HEK293 (cell line): ENCODE measurements at regions not wholly inside any gene's neighbourhood (a gene's known extent, or its start where the extent isn't known, plus 50 kb on each side); places are given as distances from the start of the nearest gene placed in this dataset.

ENCODE experiments used
- CTCF ChIA-PET: fragments of 350-600 bp; formaldehyde crosslinking; extraction: SDS; loops from one replicate; lab custom pipeline; 2021; ENCODE audit warnings: antibody characterized with exemption; lab: Yijun Ruan, JAX
- POLR2A ChIA-PET: fragments of 300-600 bp; formaldehyde crosslinking; extraction: SDS; loops from one replicate; lab custom pipeline; 2020; ENCODE audit warnings: antibody characterized with exemption, inconsistent platforms; lab: Yijun Ruan, JAX
- H3K27ac ChIP-seq: fragments of 200-500 bp; sonication (Bioruptor generic); 2 replicates; pipeline ENCODE4 v1.5.1; 2014; ENCODE audit warnings: low read depth, low read length, control low read depth, inconsistent platforms; ENCODE audit errors: extremely low read depth
- H3K36me3 ChIP-seq, 2 experiments: fragments of 200-500 bp in 1 of 2; sonication (Bioruptor generic) in 1 of 2; 1 replicate in 1 of 2; 2 replicates in 1 of 2; pipeline ENCODE4 v1.5.1; 2014 to 2017; ENCODE audit warnings: inconsistent platforms in 2 of 2, low read length in 2 of 2; ENCODE audit not compliant: control insufficient read depth in 2 of 2, insufficient read depth in 1 of 2
- H3K4me1 ChIP-seq: fragments of 200-500 bp; sonication (Bioruptor generic); 2 replicates; pipeline ENCODE4 v1.5.1; 2014; ENCODE audit warnings: mild to moderate bottlenecking, low read length, inconsistent platforms; ENCODE audit not compliant: control insufficient read depth, insufficient read depth
- H3K4me3 ChIP-seq: 2 replicates; pipeline ENCODE4 v1.5.1; 2011; ENCODE audit warnings: low read depth, mild to moderate bottlenecking, control low read depth, low read length, moderate library complexity
- H3K9me3 ChIP-seq: fragments of 200-500 bp; sonication (Bioruptor generic); 2 replicates; pipeline ENCODE4 v1.5.1; 2014; ENCODE audit warnings: low read depth, low read length, inconsistent platforms; ENCODE audit not compliant: control insufficient read depth, insufficient read depth
- AEBP2 ChIP-seq: fragments of 450-650 bp; formaldehyde crosslinking; IDR thresholded peaks from 2 replicates; pipeline ENCODE4 v1.5.1; 2016; ENCODE audit warnings: missing biosample characterization, missing genetic modification characterization, borderline replicate concordance
- BCL6B ChIP-seq: fragments of 450-650 bp; formaldehyde crosslinking; IDR thresholded peaks from 2 replicates; pipeline ENCODE4 v1.5.1; 2017; ENCODE audit warnings: missing biosample characterization, missing genetic modification characterization
- GLI4 ChIP-seq: fragments of 450-650 bp; formaldehyde crosslinking; IDR thresholded peaks from 2 replicates; pipeline ENCODE4 v1.5.1; 2016; ENCODE audit warnings: missing biosample characterization, missing genetic modification characterization
- KLF10 ChIP-seq: fragments of 450-650 bp; IDR thresholded peaks from 2 replicates; pipeline ENCODE4 v1.5.1; 2018; ENCODE audit warnings: missing biosample characterization, mild to moderate bottlenecking, missing genetic modification characterization
- KLF17 ChIP-seq: fragments of 450-650 bp; formaldehyde crosslinking; IDR thresholded peaks from 2 replicates; pipeline ENCODE4 v1.5.1; 2016; ENCODE audit warnings: missing biosample characterization, missing genetic modification characterization
- KLF7 ChIP-seq: fragments of 450-650 bp; formaldehyde crosslinking; IDR thresholded peaks from 2 replicates; pipeline ENCODE4 v1.5.1; 2016; ENCODE audit warnings: missing biosample characterization, missing genetic modification characterization, borderline replicate concordance
- OVOL3 ChIP-seq: fragments of 450-650 bp; formaldehyde crosslinking; IDR thresholded peaks from 2 replicates; pipeline ENCODE4 v1.5.1; 2016; ENCODE audit warnings: missing biosample characterization, missing genetic modification characterization
- REPIN1 ChIP-seq: fragments of 450-650 bp; formaldehyde crosslinking; IDR thresholded peaks from 2 replicates; pipeline ENCODE4 v1.5.1; 2017; ENCODE audit warnings: missing biosample characterization, missing genetic modification characterization, low read depth
- SCRT1 ChIP-seq: fragments of 450-650 bp; formaldehyde crosslinking; IDR thresholded peaks from 2 replicates; pipeline ENCODE4 v1.5.1; 2016; ENCODE audit warnings: missing biosample characterization, missing genetic modification characterization, borderline replicate concordance
- YY1 ChIP-seq: fragments of 450-650 bp; formaldehyde crosslinking; IDR thresholded peaks from 2 replicates; pipeline ENCODE4 v1.5.1; 2018; ENCODE audit warnings: missing biosample characterization, missing genetic modification characterization
- ZBTB6 ChIP-seq: fragments of 450-650 bp; formaldehyde crosslinking; IDR thresholded peaks from 2 replicates; pipeline ENCODE4 v1.5.1; 2017; ENCODE audit warnings: missing biosample characterization, missing genetic modification characterization
- ZBTB7A ChIP-seq: fragments of 450-650 bp; formaldehyde crosslinking; IDR thresholded peaks from 2 replicates; pipeline ENCODE4 v1.5.1; 2016; ENCODE audit warnings: low read depth, missing biosample characterization, missing genetic modification characterization
- ZFHX2 ChIP-seq: fragments of 450-650 bp; formaldehyde crosslinking; conservative IDR thresholded peaks from 2 replicates; pipeline ENCODE4 v1.5.1; 2016; ENCODE audit warnings: missing biosample characterization, missing genetic modification characterization
- ZIC2 ChIP-seq: fragments of 450-650 bp; formaldehyde crosslinking; IDR thresholded peaks from 2 replicates; pipeline ENCODE4 v1.5.1; 2016; ENCODE audit warnings: missing biosample characterization, missing genetic modification characterization
- ZNF10 ChIP-seq: fragments of 450-650 bp; formaldehyde crosslinking; IDR thresholded peaks from 2 replicates; pipeline ENCODE4 v1.5.1; 2017; ENCODE audit warnings: missing biosample characterization, missing genetic modification characterization
- ZNF112 ChIP-seq: fragments of 450-650 bp; formaldehyde crosslinking; IDR thresholded peaks from 2 replicates; pipeline ENCODE4 v1.5.0; 2017; ENCODE audit warnings: missing biosample characterization, missing genetic modification characterization
- ZNF19 ChIP-seq: fragments of 450-650 bp; formaldehyde crosslinking; IDR thresholded peaks from 2 replicates; pipeline ENCODE4; 2016; ENCODE audit warnings: missing biosample characterization, missing genetic modification characterization, low read depth
- ZNF266 ChIP-seq: fragments of 450-650 bp; formaldehyde crosslinking; IDR thresholded peaks from 2 replicates; pipeline ENCODE4 v1.5.1; 2016; ENCODE audit warnings: missing biosample characterization, missing genetic modification characterization, low read depth
- ZNF280D ChIP-seq: fragments of 450-650 bp; formaldehyde crosslinking; IDR thresholded peaks from 2 replicates; pipeline ENCODE4 v1.5.1; 2016; ENCODE audit warnings: missing biosample characterization, missing genetic modification characterization
- ZNF324 ChIP-seq: fragments of 450-650 bp; formaldehyde crosslinking; IDR thresholded peaks from 2 replicates; pipeline ENCODE4 v1.5.1; 2016; ENCODE audit warnings: missing biosample characterization, missing genetic modification characterization
- ZNF362 ChIP-seq: fragments of 450-650 bp; formaldehyde crosslinking; IDR thresholded peaks from 2 replicates; pipeline ENCODE4 v1.5.1; 2016; ENCODE audit warnings: missing biosample characterization, missing genetic modification characterization
- ZNF426 ChIP-seq: fragments of 450-650 bp; formaldehyde crosslinking; IDR thresholded peaks from 2 replicates; pipeline ENCODE4 v1.5.1; 2017; ENCODE audit warnings: missing biosample characterization, missing genetic modification characterization, mild to moderate bottlenecking, inconsistent platforms, moderate library complexity
- ZNF473 ChIP-seq: fragments of 450-650 bp; formaldehyde crosslinking; IDR thresholded peaks from 2 replicates; pipeline ENCODE4 v1.5.1; 2017; ENCODE audit warnings: missing biosample characterization, missing genetic modification characterization
- ZNF555 ChIP-seq: fragments of 450-650 bp; formaldehyde crosslinking; conservative IDR thresholded peaks from 2 replicates; pipeline ENCODE4 v1.5.1; 2017; ENCODE audit warnings: missing biosample characterization, mild to moderate bottlenecking, missing genetic modification characterization, inconsistent platforms
- ZNF658 ChIP-seq: fragments of 450-650 bp; formaldehyde crosslinking; IDR thresholded peaks from 2 replicates; pipeline ENCODE4; 2016; ENCODE audit warnings: missing biosample characterization, missing genetic modification characterization
- ZNF660 ChIP-seq: fragments of 450-650 bp; IDR thresholded peaks from 2 replicates; pipeline ENCODE4 v1.5.1; 2018; ENCODE audit warnings: missing biosample characterization, mild to moderate bottlenecking, missing genetic modification characterization
- ZNF785 ChIP-seq: fragments of 450-650 bp; formaldehyde crosslinking; IDR thresholded peaks from 2 replicates; pipeline ENCODE4 v1.5.1; 2016; ENCODE audit warnings: missing biosample characterization, missing genetic modification characterization
- ZNF830 ChIP-seq: fragments of 450-650 bp; IDR thresholded peaks from 2 replicates; pipeline ENCODE4 v1.5.0; 2018; ENCODE audit warnings: missing biosample characterization, missing genetic modification characterization, low read depth, mild to moderate bottlenecking, moderate library complexity
- ZNF843 ChIP-seq: fragments of 450-650 bp; formaldehyde crosslinking; IDR thresholded peaks from 2 replicates; pipeline ENCODE4 v1.5.1; 2016; ENCODE audit warnings: missing biosample characterization, missing genetic modification characterization

GRCh38 chr2:48070415-48070814 lies 164.1 kb upstream of the FBXO11 start:
- Histone ChIP-seq H3K27ac (no peak overlapping the region), H3K36me3 (no peaks in the 10 kb centered on the region), H3K4me1 (no peaks in the 10 kb centered on the region), H3K9me3 (no peaks in the 10 kb centered on the region), H3K4me3 (no peak overlapping the region)
- CTCF ChIA-PET, result no interaction called here
- TF ChIP-seq ZNF785 (tag by site-specific recombination), result no peak
- no peak for TF ChIP-seq KLF10
- TF ChIP-seq ZNF426 (tag by site-specific recombination), result no peak
- TF ChIP-seq ZIC2 (tag by site-specific recombination), result no peak
- TF ChIP-seq KLF17 (tag by site-specific recombination), result no peak
- TF ChIP-seq ZNF112 (tag by site-specific recombination), result no peak
- TF ChIP-seq GLI4 (tag by site-specific recombination), result no peak
- no peak for TF ChIP-seq ZNF660 (tag by site-specific recombination)
- no peak for TF ChIP-seq ZNF266
- TF ChIP-seq ZNF473 (tag by site-specific recombination), result no peak
- TF ChIP-seq ZNF324 (tag by site-specific recombination), result no peak
- TF ChIP-seq BCL6B (tag by site-specific recombination), result no peak
- TF ChIP-seq ZNF555 (tag by site-specific recombination), result no peak
- TF ChIP-seq OVOL3, result no peak
- no peak for TF ChIP-seq ZNF843 (tag by site-specific recombination)
- TF ChIP-seq REPIN1 (tag by site-specific recombination), result no peak
- no peak for TF ChIP-seq ZFHX2 (tag by site-specific recombination)
- TF ChIP-seq ZNF10 (tag by site-specific recombination), result no peak
- POLR2A ChIA-PET, result no interaction called here

GRCh38 chr2:48072583-48072982 lies 166.3 kb upstream of the FBXO11 start:
- ChIA-PET POLR2A (interaction anchor here (0.6 kb wide), 1 partner anchor 10 kb away, joined by 3 read pairs; no protein-coding TSS in a partner anchor), CTCF (no interaction called here)
- no peaks in the 10 kb centered on the region for H3K9me3 ChIP-seq
- H3K36me3 ChIP-seq, result no peaks in the 10 kb centered on the region
- no peak overlapping the region for H3K4me3 ChIP-seq
- H3K4me1 ChIP-seq, result no peaks in the 10 kb centered on the region
- H3K27ac ChIP-seq, result no peak overlapping the region
- TF ChIP-seq ZBTB6 (tag by site-specific recombination) (no peak), KLF7 (tag by site-specific recombination) (no peak), ZNF830 (no peak), ZNF658 (tag by site-specific recombination) (no peak), ZNF19 (tag by site-specific recombination) (no peak), YY1 (tag by site-specific recombination) (no peak), SCRT1 (tag by site-specific recombination) (no peak), AEBP2 (tag by site-specific recombination) (no peak), ZBTB7A (tag by site-specific recombination) (no peak), ZNF280D (no peak), ZNF362 (tag by site-specific recombination) (no peak)
